ENCODE measurements at regions not wholly inside any gene's neighbourhood (a gene's known extent, or its start where the extent isn't known, plus 50 kb on each side); places are given as distances from the start of the nearest gene placed in this dataset.

DNA sequence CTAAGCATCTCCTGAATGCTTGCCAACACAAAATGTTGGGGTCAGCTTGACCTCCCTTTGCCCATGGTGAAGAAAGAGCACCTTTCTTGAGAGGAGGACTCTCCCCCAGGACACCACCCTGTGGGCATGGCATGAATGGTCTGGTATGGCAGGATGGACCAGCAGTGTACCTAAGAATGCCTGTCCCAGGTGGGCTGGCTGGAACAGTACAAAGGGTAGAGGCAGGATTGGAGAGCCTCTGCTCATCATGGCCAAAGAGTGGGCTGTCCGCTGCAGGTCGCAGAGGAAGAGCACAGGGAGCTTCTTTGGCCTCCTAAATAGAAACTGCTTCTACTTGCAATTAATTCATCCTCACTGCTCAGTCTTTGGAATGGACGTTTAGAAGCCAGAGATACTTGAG lies 131.6 kb upstream of the OSMR start:
- H3K9me3 Mint-ChIP-seq = no peaks in the 10 kb centered on the region

DNA sequence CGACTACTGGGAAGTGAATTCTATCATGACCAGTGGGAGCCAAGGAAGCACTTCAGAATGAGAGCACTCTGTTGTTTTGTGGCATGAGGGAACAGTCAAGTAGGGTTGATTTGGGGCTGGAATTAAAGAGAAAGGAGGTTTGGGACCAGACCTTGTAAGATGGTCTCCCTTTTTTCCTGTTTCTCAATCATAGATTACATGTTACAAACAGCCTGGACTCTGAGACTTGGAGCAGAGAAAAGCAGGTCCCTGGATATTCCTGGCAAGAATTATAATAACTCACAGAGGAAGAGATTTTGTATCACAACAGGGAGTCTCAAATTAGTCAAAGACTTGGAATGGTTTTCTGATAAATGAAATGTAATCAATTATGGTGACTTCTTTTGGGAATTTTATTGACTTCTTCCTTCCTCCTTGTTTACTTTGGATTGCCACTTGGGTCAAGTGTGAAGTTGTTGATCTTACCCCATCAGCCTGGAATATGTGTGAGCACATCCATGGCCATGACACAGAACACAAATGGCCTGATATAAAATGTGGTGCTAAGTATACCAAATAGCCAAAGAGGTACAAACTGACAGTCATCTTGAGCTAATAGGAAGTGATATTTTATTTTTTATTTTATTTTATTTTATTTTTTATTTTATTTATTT lies 131.0 kb upstream of the OSMR start:
- intact Hi-C loops (cut with DNase I, micrococcal nuclease) = no loop called here
- ChIA-PET CTCF (no interaction called here), POLR2A (no interaction called here)
- ATAC-seq (ENCODE audit: poor library complexity) (no peak), DNase-seq (no peak)
- Histone ChIP-seq H3K9me3 (ENCODE audit: control insufficient read depth in 1 of 2, insufficient read depth in 1 of 2, low read length in 2 of 2) (no peaks in the 10 kb centered on the region), H3K4me3 (ENCODE audit: low read length) (no peak overlapping the region), H3K27me3 (ENCODE audit: control insufficient read depth in 1 of 2, insufficient read depth in 2 of 2, low read length in 2 of 2) (peaks cover 0 to 2% of the 10 kb centered on the region in 2 experiments), H3K27ac (ENCODE audit: low read depth in 1 of 2, low read length in 2 of 2) (no peak overlapping the region), H3K4me1 (ENCODE audit: insufficient read depth, low read length) (no peaks in the 10 kb centered on the region), H3K36me3 (ENCODE audit: insufficient read depth, low read length) (no peaks in the 10 kb centered on the region)
- Mint-ChIP-seq H3K36me3 (ENCODE audit: low read depth) (no peaks in the 10 kb centered on the region), H3K4me1 (ENCODE audit: low read depth) (no peaks in the 10 kb centered on the region), H3K4me3 (no peak overlapping the region), H3K27me3 (peaks cover 16% of the 10 kb centered on the region), H3K9me3 (no peaks in the 10 kb centered on the region), H3K27ac (no peak overlapping the region)
- TF ChIP-seq CTCF (IDR thresholded peaks at IDR 0.05) = no peak

More for the DNA sequence above, 131.6 kb upstream of the OSMR start:
- POLR2A ChIA-PET = no interaction called here
- H3K27ac ChIP-seq (ENCODE audit: low read depth in 1 of 2, low read length in 2 of 2) = no peak overlapping the region
- no peak overlapping the region for H3K27ac Mint-ChIP-seq
- peaks cover 16% of the 10 kb centered on the region for H3K27me3 Mint-ChIP-seq
- no peaks in the 10 kb centered on the region for H3K36me3 Mint-ChIP-seq (ENCODE audit: low read depth)
- DNase-seq = no peak
- no peak for TF ChIP-seq CTCF (IDR thresholded peaks at IDR 0.05)
- intact Hi-C loops (cut with DNase I, micrococcal nuclease) = no loop called here
- H3K36me3 ChIP-seq (ENCODE audit: insufficient read depth, low read length) = no peaks in the 10 kb centered on the region
- no peak for ATAC-seq (ENCODE audit: poor library complexity)
- CTCF ChIA-PET = no interaction called here
- no peaks in the 10 kb centered on the region for H3K4me1 ChIP-seq (ENCODE audit: insufficient read depth, low read length)
- no peaks in the 10 kb centered on the region for H3K4me1 Mint-ChIP-seq (ENCODE audit: low read depth)
- H3K4me3 ChIP-seq (ENCODE audit: low read length) = no peak overlapping the region
- H3K27me3 ChIP-seq (ENCODE audit: control insufficient read depth in 1 of 2, insufficient read depth in 2 of 2, low read length in 2 of 2) = peaks cover 0 to 2% of the 10 kb centered on the region in 2 experiments
- no peak overlapping the region for H3K4me3 Mint-ChIP-seq
- H3K9me3 ChIP-seq (ENCODE audit: control insufficient read depth in 1 of 2, insufficient read depth in 1 of 2, low read length in 2 of 2) = no peaks in the 10 kb centered on the region

DNA sequence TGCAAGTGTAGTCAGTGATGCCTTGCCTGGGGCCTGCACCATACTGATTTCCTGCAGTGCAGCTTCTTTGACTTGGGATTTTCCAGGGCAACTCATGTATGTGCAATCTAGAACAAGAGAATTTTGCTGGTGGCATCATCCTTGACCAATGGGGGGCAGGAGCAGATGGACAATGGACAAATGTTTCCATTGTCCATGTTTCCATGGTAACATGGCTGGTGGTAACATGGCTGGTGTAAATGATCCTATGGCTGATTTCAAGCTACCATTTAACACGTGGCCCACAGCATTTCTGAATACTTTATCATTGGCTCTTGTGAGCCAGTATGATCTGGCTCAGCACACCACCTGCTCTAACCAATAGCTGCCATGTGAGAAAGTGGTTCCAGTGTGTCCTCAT lies 130.1 kb upstream of the OSMR start:
- Mint-ChIP-seq H3K9me3 (no peaks in the 10 kb centered on the region), H3K4me1 (ENCODE audit: low read depth) (no peaks in the 10 kb centered on the region), H3K27me3 (peaks cover 16% of the 10 kb centered on the region), H3K4me3 (no peak overlapping the region), H3K36me3 (ENCODE audit: low read depth) (no peaks in the 10 kb centered on the region), H3K27ac (no peak overlapping the region)
- Histone ChIP-seq H3K27me3 (ENCODE audit: control insufficient read depth in 1 of 2, insufficient read depth in 2 of 2, low read length in 2 of 2) (peaks cover 0 to 2% of the 10 kb centered on the region in 2 experiments), H3K4me1 (ENCODE audit: insufficient read depth, low read length) (no peaks in the 10 kb centered on the region), H3K36me3 (ENCODE audit: insufficient read depth, low read length) (no peaks in the 10 kb centered on the region), H3K4me3 (ENCODE audit: low read length) (no peak overlapping the region), H3K27ac (ENCODE audit: low read depth in 1 of 2, low read length in 2 of 2) (no peak overlapping the region), H3K9me3 (ENCODE audit: control insufficient read depth in 1 of 2, insufficient read depth in 1 of 2, low read length in 2 of 2) (no peaks in the 10 kb centered on the region)
- intact Hi-C loops (cut with DNase I, micrococcal nuclease) = no loop called here
- ChIA-PET POLR2A (no interaction called here), CTCF (no interaction called here)
- TF ChIP-seq CTCF (IDR thresholded peaks at IDR 0.05) = no peak
- ATAC-seq (ENCODE audit: poor library complexity) (no peak), DNase-seq (no peak)

Data from CD4-positive, alpha-beta T cell (primary cell).